GM18909 (cell line): ENCODE measurements at regions not wholly inside any gene's neighbourhood (a gene's known extent, or its start where the extent isn't known, plus 50 kb on each side); places are given as distances from the start of the nearest gene placed in this dataset.
"Not testable (repeated sequence)": the region's sequence is repeated elsewhere in the genome, so short reads cannot be mapped to it uniquely, and the experiment has no call there.

ENCODE experiments used
- ATAC-seq: cut with Tn5 transposase; IDR thresholded peaks from one replicate; pipeline ENCODE4 v1.9.1; 2021; ENCODE audit warnings: mild to moderate bottlenecking; ENCODE audit not compliant: unreplicated experiment, poor library complexity

DNA sequence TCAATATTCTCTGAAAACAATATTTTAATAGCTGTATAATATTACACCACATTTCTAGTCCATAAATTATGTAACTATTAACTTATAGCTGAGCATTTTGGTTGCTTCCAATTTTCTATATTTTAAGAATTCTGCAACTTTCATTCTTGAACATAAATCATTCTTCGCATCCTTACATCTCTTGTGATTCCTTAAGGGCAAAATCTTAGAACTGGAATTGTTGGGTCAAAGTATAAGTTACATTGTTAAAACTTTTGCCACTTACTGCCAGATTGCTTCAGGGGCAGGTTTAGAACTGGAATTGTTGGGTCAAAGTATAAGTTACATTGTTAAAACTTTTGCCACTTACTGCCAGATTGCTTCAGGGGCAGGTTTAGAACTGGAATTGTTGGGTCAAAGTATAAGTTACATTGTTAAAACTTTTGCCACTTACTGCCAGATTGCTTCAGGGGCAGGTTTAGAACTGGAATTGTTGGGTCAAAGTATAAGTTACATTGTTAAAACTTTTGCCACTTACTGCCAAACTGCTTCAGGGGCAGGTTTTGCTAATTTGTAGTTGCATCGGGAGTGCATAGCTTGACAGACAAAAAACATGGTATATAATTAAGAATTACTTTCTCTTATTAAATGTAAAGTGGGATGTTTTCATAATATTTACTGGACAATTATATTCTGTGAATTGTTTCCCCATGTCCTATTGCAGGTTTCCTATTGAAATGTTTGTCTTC is 179.9 kb upstream of the OR13F1 start:
- not testable (repeated sequence) for ATAC-seq

DNA sequence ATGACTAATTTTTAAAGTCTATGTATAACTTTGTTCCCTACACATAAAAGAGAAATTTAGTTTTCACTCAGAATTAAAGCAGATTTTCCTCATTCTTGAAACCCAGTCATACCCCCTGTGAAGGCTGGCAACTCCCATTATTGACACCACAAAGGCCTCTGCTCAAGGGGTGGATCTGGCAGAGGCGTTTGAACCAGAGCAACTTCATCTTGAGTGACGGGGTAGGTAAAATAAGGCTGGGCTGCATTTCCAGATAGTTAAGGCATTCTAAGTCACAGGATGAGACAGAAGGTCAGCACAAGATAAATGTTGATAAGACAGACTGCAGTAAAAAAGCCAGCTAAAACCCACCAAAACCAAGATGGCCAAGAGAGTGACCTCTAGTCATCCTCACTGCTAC is 177.2 kb upstream of the OR13F1 start:
- ATAC-seq: no peak

DNA sequence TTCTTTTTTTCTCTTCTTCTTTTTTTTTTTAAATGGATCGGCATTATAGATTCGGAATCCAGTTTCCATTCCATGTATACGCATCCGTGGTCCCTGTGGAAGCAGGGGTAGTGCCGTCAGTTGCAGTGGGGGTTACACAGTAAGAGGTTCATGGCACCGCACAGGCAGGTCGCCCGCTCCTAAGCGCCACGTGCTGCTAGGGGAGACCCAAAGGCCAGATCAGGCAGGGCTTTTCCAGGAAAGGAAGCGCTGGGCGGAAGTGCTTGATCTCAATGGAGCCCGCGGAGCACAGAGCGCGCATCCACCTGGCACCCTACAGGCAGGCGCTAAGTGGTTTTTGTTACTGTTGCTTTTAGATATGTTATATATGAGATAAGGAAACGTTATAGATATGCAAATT is 174.8 kb upstream of the OR13F1 start:
- ATAC-seq: no peak

DNA sequence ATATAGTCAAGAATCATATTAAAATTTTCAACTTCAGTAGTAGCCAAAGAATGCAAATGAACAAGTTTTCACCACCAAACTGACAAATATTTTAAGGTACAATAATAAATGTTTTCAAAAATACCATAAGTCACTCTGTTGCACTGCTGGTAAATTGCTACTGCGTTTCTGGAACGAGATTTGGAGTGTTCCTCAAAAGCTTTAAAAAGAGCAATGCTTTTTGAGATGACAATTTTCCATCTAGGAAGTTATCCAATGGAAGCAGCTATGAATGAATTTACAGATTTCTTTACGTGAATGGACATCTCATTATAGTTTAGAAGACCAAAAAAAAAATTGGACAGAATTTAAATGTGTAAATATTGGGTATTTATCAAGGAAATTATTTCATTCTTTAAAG is 173.2 kb upstream of the OR13F1 start:
- ATAC-seq: no peak

DNA sequence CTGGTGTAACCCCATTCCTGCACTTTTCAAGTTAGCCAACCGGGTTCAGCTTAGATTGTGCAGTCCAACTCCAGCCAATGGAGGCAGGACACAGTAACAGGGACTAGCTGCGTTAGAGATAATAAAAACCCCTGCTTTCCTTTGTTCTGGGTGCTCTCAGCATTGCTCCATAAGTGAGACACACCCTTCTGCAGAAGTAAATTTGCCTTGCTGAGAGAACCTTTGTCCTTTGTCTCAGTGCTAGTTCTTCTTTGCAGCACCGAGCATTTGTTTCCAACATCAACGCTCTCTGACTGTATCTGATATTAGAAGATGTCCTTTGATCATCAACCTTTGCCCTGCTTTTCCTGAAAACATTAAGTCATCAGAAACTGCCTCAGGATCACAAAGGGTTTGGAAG is 169.5 kb upstream of the OR13F1 start:
- ATAC-seq: no peak

DNA sequence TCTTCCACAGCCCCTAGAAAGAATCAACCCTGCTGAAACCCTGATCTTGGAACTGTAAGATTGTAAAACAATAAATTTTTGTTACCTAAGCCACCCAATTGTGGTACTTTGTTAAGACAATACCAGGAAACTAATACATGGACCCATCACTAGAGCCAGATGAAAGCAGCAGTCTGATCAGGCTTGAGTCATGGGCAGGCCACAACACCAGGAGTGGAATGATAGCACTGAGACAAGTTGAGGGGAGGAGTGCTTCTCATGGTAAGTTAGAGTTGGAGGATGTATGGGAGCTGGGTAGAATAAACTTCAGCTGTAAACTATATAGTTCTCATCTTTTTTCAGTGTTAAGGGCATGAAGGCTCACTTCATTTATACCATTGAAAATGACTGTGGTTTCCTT is 164.4 kb upstream of the OR13F1 start:
- no peak for ATAC-seq

DNA sequence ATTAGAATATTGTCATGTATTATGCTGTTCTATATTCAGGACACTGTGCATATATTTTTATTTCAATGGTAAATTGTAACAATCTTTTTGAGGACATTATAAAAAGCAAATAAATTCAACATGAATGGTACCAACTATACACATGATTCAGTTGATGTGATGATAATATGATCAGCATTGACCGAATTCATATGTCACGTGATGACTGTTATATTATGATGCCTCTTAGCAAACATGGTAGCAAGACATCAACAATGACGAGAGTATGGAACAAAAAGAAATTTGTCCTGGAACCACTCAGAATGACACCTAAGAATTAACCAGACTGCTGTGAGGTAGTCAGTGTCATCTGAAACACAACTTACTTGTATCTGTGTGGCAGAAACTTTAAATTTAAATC is 161.5 kb upstream of the OR13F1 start:
- ATAC-seq: no peak

DNA sequence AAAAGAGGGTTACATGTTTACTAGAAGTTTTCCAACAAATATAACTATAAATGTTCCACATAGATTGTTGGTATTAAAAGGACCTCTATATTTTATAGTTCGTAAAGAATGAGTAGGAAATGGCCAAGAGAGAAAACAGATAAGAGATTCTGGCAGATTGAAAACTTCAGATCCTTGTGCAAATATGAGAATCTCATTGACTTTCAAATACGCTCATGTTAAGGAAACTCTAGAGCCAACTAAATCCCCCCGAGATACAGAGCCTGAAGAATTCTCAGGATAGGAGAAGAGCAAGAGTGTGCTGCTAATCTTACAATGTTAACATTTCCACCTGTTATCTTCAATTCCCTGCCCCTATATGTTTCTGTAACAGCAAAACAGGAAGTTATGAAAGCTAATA is 159.0 kb upstream of the OR13F1 start:
- no peak for ATAC-seq

DNA sequence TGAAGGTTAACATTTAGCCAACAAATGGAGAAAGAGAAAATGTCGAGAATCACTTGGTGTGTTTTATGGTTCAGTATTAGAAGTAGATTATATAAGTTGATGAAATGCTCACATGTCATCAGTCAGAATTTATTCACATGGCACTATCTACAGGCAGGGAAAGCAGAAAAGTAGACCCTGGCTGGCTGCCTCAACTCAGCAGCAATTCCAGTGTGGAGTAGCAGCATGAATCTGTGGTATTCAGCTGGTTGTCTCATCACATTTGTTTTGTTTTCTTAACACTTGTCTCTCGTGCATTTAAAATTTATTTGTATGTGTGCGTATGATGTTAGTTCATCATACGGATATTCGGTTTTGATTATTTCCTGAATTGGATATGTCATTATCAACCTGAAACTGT is 153.5 kb upstream of the OR13F1 start:
- ATAC-seq: no peak

DNA sequence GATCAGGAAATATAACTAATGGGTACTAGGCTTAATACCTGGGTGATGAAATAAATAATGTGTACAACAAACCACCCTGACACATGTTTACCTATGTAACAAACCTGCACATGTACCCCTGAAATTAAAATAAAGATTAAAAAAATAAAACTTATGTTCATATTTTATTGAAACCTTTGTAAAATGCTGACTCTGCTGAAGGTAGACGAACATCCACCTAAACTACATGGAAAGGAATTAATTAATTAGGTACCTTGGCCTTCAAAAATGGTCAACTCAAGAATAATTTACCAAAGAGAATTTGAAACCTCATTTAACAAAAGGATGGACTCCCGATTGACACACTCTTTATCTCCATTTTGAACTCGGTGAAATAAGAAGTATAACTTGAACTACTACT is 152.3 kb upstream of the OR13F1 start:
- no peak for ATAC-seq

DNA sequence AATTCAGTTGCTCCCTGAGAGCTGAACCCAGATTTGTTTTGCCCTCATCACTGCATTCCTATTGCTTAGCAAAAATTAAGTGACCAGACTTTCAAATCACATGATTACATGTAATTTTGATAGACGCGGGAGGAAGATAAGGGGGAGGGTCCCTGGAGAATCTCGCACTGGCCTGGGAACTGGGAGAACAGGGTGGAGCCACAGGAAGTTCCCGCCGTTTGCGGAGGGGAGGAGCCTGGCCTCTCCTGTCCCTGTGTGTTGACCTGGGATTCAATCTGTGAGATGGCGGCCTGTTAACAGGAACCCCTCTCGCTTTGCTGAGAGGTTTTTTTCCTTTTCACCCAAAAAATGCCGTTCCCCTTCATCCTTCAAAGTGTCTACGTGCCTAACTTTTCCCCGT is 142.9 kb upstream of the OR13F1 start:
- no peak for ATAC-seq

DNA sequence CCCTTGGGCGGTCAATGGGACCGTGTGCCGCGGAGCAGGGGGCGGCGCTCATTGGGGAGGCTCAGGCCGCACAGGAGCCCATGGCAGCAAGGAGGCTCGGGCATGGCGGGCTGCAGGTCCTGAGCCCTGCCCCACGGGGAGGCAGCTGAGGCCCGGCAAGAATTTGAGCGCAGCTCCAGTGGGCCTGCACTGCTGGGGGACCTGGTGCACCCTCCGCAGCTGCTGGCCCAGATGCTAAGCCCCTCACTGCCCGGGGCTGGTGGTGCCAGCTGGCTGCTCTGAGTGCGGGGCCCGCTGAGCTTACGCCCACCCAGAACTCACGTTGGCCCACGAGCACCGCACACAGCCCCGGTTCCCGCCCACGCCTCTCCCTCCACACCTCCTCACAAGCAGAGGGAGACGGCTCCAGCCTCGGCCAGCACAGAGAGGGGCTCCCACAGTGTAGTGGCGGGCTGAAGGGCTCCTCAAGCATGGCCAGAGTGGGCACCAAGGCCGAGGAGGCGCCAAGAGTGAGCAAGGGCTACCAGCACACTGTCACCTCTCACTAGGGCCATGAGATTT is 141.1 kb upstream of the OR13F1 start:
- no peak for ATAC-seq

DNA sequence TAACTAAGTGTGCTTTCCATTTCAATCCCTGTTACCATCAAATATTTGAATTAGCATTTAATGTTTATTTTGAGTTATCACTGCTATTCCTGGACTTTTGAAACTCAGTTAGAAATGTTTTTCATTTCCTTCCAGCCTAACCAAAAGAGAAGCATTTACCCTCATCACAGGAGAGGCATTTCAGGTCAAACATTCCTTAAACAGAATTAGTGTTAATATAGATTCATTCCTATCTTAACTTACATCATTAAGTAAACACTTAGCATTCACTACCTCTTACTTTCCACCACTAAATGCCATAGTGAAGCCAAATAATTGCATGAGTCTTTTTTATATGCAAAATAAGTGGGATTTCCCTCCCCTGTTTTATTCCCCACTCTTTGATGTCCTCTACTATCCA is 136.6 kb upstream of the OR13F1 start:
- no peak for ATAC-seq

DNA sequence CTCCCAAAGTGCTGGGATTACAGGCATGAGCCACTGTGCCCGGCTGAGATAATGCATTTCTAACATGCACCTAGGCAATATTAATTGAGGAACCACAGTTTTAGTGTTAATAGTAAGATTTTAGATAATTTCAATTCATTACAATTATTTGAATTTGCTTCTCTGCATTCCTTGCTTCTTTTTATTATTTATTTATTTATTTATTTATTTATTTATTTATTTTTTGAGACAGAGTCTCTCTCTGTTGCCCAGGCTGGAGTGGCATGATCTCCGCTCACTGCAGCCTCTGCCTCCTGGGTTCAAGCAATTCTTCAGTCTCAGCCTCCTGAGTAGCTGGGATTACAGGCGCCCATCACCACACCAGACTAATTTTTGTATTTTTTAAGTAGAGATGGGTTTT is 135.7 kb upstream of the OR13F1 start:
- not testable (repeated sequence) for ATAC-seq

DNA sequence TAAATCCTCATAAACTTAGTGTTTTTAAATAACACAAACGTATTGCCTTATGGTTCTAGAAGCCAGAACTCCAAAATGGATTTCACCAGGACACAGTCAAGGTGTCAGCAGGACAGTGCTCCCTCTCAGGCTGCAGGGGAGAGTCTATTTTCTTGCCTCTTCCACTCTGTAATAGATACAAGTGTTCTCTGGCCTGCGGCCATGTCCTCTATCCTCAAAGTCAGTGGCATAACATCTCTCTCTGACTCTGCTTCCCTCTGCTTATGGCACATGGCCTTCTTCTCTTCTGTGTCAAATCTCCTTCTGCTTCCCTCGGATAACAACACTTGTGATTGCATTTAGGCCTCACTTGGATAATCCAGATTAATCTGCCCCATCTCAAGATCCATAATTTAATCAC is 129.4 kb upstream of the OR13F1 start:
- no peak for ATAC-seq

DNA sequence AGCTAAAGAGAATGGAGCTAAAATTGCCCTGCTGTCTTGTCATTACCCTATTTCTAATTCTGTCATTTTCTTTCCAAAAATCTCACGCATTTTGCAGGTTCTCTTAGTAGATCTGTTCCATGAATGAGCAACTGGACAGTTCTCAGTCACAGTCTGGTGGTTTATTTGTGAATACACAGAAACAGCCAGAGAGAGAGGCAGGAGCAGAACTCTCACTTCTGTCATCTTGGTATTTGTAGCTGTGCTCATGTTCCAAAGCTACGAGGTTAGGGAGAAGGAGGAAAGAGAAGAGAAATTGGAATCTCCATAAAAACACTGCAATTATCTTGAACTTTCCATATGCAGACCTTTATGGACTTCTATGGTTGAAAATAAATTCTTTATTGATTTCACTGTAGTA is 118.0 kb upstream of the OR13F1 start:
- no peak for ATAC-seq

DNA sequence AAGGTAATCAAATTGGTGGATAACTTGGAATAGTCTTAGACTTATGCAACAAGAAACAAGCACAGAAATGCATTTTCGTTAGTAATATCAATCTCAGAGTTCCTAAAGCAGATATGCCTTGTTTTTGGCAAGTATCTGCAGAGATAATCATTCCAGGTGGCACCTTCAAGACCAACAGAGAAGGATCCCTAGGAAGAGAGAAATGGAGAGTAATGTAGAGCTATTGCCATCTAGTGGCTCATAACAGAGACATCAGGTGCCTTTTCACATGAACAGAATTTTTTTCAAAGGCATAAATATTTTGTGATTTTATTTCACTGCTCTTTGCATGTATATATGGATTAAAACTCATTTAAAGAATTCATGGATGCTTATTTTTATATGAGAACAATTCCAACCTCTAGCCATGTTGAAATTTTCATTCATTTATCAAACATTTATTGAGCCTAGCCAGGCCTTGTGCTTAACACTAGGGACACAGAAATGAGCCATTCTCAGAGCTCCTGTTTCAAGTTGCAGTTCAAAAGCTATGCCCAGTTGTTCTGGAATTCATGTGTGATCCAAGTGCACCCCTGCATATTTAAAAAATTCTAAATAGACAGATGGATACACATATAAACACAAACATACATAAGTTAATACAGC is 117.5 kb upstream of the OR13F1 start:
- peak; percentile 72 for ATAC-seq

DNA sequence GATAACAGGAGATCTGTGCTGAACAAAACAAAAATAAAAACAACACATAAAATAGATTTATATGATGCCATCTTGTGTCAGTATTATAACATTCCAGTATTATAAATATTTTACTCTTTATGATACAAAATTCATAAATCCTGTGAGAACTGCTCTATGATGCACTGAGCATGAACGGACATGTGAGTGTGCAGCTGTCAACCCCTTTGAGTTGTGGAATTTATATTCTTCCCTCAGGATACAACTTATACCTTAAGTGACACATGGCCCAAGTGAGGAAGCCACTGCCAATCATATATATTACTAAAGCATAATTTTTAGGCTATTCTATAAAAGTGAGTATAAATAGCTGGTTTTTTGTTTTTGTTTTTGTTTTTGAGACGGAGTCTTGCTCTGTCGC is 116.0 kb upstream of the OR13F1 start:
- ATAC-seq: no peak

DNA sequence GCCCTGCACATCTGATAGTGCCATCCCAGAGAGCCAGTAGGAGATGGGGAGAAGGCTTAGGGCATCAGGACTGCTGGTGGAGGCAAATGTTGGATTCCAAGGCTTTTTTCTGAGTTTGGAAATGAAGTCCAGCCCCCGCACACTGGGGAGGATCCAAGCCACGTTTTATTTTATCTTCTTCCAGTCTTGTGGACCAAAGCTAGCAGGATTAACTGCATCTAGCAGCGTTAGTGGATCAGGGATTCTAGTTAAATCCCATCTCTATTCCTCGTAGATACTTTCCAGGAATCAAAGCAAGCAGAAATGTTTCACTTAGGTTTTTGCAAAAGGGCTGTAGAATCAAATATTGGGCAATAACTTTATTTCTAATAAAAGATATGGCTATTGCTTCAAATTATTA is 114.7 kb upstream of the OR13F1 start:
- no peak for ATAC-seq

DNA sequence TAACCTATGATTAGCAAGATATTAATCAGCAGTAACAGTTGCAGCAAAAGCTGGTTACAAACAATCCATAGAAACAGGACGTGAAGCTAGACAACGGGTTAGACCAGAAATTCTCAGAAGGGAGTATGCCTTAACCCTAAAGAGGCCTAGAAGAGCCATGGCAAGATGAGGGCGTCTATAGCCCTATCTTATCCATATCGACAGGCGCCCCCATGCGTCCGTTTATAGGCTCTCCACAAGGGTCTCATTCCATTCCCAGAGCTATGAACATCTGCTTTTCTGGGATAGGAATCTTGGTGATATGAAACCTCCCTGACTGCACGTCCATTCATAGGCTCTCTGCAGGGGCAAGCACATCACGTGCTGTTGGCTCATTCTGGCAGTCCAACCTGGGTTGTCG is 109.2 kb upstream of the OR13F1 start:
- ATAC-seq: not testable (repeated sequence)

DNA sequence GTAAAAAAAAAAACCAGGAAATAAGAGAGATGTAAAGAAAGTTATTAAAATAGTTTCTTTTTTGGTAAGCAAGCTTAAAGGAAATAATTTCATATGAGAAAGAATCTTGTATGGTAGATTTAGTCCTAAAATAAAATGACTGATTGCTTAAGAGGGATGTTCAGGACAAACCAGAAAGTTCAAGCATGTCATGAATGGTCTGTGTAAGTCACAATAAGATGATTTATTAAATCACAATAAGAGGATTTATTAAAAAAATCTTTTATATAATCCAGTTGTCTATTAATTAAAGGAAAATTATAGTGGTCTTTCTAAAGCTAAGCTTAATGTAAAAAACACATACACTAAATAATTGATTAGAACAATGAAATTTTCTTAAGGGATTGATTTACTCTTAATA is 91.8 kb upstream of the OR13F1 start:
- no peak for ATAC-seq

DNA sequence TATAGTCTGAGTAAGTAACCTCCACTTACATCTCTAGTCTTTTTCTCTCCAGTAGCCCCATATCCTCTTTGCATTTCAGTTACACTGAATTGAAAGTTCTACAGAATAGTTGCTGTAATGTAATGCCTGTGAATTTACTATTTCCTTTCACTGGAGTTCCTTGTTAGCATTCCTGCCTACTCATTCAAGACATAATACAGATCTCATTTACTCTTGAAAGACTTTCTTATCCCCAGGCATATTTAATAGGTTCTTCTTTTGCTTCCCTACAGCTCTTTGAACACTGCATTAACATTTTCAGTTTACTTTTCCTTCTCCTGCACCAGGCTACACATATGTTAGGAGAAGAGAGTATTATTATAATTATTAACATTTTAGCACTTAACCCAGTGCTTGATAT is 87.6 kb upstream of the OR13F1 start:
- ATAC-seq: no peak
